ENCODE measurements at regions not wholly inside any gene's neighbourhood (a gene's known extent, or its start where the extent isn't known, plus 50 kb on each side); places are given as distances from the start of the nearest gene placed in this dataset.
"Not testable (repeated sequence)": the region's sequence is repeated elsewhere in the genome, so short reads cannot be mapped to it uniquely, and the experiment has no call there.

GRCh38 chr15:20356444-20356910 lies 185.1 kb downstream of the GOLGA6L6 start:
- Histone ChIP-seq H3K36me3 (ENCODE audit: control insufficient read depth, insufficient read depth, low read length) (no peaks in the 10 kb centered on the region), H3K4me3 (ENCODE audit: low read depth, low read length) (no peak overlapping the region), H3K27me3 (ENCODE audit: control insufficient read depth, insufficient read depth, low read length) (no peaks in the 10 kb centered on the region)
- ChIA-PET POLR2A (no interaction called here), CTCF (no interaction called here)
- DNase-seq (ENCODE audit: low read depth): no peak
- TF ChIP-seq CTCF (IDR thresholded peaks at IDR 0.05; ENCODE audit: insufficient read depth, low read depth, low read length): peak; percentile 37

DNA sequence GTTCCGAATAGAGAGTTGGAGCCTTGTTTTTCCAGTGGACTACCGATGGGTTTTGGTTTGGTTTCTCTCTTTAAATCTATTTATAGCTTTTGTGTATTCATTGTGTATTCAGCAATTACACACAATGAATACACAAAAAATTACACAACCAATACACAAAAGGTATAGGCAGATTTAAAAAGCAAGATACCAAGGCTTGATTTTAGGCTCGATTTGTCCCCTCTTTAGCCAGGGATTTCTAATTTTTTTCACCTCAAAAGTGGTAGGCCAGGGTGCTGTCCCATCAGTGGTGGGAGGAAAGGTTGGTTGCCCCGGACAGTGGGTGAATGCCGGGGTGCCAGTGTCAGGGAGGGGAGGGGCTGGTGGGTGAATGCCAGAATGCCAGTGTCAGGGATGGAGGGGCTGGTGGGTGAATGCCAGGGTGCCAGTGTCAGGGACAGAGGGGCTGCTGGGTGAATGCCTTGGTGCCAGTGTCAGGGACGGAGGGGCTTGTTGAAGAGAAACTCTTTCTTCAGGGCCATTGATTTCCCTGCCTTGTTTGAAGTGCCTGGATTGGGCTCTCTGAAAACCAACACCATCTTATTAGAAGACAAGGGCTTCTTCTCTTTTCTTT lies 186.2 kb downstream of the GOLGA6L6 start:
- CTCF ChIA-PET: no interaction called here
- Histone ChIP-seq H3K27me3 (ENCODE audit: control insufficient read depth, insufficient read depth, low read length) (no peaks in the 10 kb centered on the region), H3K36me3 (ENCODE audit: control insufficient read depth, insufficient read depth, low read length) (no peaks in the 10 kb centered on the region), H3K4me3 (ENCODE audit: low read depth, low read length) (no peak overlapping the region)
- POLR2A ChIA-PET: no interaction called here
- TF ChIP-seq CTCF (IDR thresholded peaks at IDR 0.05; ENCODE audit: insufficient read depth, low read depth, low read length): no peak
- DNase-seq (ENCODE audit: low read depth): no peak

DNA sequence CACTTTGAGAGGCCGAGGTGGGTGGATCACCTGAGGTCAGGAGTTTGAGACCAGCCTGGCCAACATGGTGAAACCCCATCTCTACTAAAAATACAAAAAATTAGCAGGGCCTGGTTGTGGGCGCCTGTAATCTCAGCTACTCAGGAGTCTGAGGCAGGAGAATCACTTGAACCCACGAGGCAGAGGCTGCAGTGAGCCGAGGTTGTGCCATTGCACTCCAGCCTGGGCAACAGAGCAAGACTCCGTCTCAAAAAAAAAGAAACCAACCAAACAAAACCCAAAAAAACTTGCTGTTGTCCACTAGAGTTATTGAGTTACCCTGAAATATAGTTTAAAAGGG lies 186.7 kb downstream of the GOLGA6L6 start:
- DNase-seq (ENCODE audit: low read depth); POLR2A ChIA-PET: not testable (repeated sequence)

DNA sequence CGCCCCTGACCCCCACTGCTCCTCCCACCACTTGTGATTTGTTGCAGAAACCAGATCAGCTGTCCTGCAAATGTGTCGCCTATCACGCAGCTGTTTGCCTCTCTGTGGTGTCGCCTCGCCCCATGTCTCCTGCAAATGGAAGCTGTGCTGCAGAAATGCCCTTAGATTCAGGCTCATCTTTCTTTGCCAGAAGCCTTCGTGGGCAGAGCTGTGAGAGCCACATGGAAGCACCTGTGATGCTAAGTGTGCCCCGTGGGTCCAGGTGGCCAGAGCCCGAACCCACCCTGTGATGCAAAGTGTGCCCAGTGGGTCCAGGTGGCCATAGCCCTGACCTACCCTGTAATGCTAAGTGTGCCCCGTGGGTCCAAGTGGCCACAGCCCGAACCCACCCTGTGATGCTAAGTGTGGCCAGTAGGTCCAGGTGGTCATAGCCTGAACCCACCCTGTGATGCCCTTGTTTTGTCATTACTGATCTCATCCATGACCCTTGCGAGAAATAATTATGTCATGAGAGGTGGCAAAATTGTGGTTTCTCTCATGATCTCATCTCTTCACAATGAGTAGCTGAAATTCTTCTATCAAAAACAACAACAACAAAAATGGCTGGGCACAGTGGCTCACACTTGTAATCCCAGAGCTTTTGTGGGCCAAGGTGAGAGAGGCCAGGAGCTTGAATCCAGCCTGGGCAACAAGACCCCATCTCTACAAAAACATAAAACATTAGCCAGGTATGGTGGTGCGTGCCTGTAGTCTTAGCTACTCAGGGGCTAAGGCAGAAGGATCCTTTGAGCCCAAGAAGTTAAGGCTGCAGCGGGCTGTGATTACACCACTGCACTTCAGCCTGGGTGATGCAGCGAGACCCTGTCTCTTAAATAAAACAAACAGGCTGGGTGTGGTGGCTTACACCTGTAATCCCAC lies 187.4 kb downstream of the GOLGA6L6 start:
- ChIA-PET CTCF (no interaction called here), POLR2A (no interaction called here)
- Histone ChIP-seq H3K36me3 (ENCODE audit: control insufficient read depth, insufficient read depth, low read length) (no peaks in the 10 kb centered on the region), H3K27me3 (ENCODE audit: control insufficient read depth, insufficient read depth, low read length) (no peaks in the 10 kb centered on the region), H3K4me3 (ENCODE audit: low read depth, low read length) (no peak overlapping the region)
- no peak for TF ChIP-seq CTCF (IDR thresholded peaks at IDR 0.05; ENCODE audit: insufficient read depth, low read depth, low read length)
- no peak for DNase-seq (ENCODE audit: low read depth)

More for the DNA sequence above, 186.7 kb downstream of the GOLGA6L6 start:
- H3K4me3 ChIP-seq (ENCODE audit: low read depth, low read length); CTCF ChIA-PET; H3K27me3 ChIP-seq (ENCODE audit: control insufficient read depth, insufficient read depth, low read length); H3K36me3 ChIP-seq (ENCODE audit: control insufficient read depth, insufficient read depth, low read length): not testable (repeated sequence)

DNA sequence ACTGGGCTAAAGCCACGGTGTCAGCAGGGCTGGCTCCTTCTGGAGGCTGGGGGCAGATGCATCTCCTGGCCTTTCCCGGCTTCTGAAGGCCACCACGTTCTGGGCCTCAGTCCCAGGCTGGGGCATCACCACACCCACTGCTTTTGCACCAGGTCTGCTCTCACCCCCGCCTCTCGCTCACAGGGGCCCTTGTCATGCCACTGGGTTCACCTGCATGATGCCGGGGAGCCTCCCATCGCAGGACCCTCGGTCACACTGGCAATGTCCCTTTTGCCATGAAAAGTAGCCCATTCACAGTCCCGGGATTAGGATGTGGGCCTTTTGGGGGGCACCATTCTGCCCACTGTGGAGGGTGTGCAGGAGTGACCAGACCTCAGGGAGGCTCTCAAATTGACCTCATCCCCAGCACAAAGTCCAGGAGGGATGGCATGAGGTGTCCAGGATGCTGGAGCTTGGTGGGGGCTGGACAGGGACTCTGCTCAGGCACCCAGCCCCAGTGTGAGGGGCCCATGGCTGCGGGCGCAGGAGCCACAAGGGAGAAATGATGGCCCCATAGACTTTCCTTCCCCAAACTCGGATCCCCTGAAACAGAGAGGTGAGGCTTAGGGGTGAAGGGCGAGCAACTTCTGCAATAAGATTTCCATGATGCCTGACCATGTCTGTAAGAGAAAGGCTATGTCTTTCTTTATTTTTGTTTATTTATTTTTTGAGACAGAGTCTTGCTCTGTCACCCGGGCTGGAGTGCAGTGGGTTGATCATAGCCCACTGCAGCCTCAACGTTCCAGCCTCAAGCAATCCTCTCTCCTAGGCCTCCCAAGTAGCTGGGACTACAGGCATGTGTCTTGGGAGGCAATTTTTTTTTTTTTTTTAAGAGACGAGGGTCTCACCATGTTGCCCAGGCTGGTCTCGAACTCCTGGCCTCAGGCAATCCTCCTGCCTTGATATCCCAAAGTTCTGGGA lies 189.1 kb downstream of the GOLGA6L6 start:
- Histone ChIP-seq H3K36me3 (ENCODE audit: control insufficient read depth, insufficient read depth, low read length) (no peaks in the 10 kb centered on the region), H3K4me3 (ENCODE audit: low read depth, low read length) (no peak overlapping the region), H3K27me3 (ENCODE audit: control insufficient read depth, insufficient read depth, low read length) (no peaks in the 10 kb centered on the region)
- POLR2A ChIA-PET: no interaction called here
- DNase-seq (ENCODE audit: low read depth): no peak
- CTCF ChIA-PET: no interaction called here
- TF ChIP-seq CTCF (IDR thresholded peaks at IDR 0.05; ENCODE audit: insufficient read depth, low read depth, low read length): no peak

Measured in BJ (cell line).